Common myeloid progenitor, CD34-positive (primary cell): ENCODE measurements at regions not wholly inside any gene's neighbourhood (a gene's known extent, or its start where the extent isn't known, plus 50 kb on each side); places are given as distances from the start of the nearest gene placed in this dataset.

Experiments
- CTCF ChIA-PET: fragments of 350-600 bp; sonication (Branson Sonifier 250); formaldehyde crosslinking; loops from one replicate; lab custom pipeline; 2021; ENCODE audit warnings: antibody characterized with exemption; lab: Charles Lee
- POLR2A ChIA-PET: fragments of 350-600 bp; sonication (Branson Sonifier 250); formaldehyde crosslinking; loops from one replicate; lab custom pipeline; 2021; ENCODE audit warnings: antibody characterized with exemption; lab: Charles Lee
- DNase-seq, 3 donors: peaks; one replicate each; pipeline versions ENCODE4 v3.0.0 to v3.0.0-alpha.2; 2013
- H3K27ac ChIP-seq, 2 experiments: 1 replicate in 1 of 2; 2 replicates in 1 of 2; pipeline ENCODE4 v1.7.0; 2013; ENCODE audit warnings: inconsistent platforms in 2 of 2, low read length in 2 of 2, mild to moderate bottlenecking in 2 of 2, low read depth in 1 of 2, moderate library complexity in 1 of 2; ENCODE audit not compliant: severe bottlenecking in 2 of 2, insufficient read depth in 1 of 2, poor library complexity in 1 of 2
- H3K27me3 ChIP-seq, 5 experiments: replicated peaks in 2 of 5; 1 replicate in 3 of 5; 2 replicates in 2 of 5; pipeline versions ENCODE4 v1.6.1 to v1.7.0; 2013; ENCODE audit warnings: low read length in 4 of 5, mild to moderate bottlenecking in 2 of 5, moderate library complexity in 2 of 5, inconsistent platforms in 1 of 5; ENCODE audit not compliant: insufficient read depth in 5 of 5, control insufficient read depth in 4 of 5
- H3K36me3 ChIP-seq, 4 experiments: 1 replicate in 2 of 4; 2 replicates in 2 of 4; pipeline versions ENCODE4 v1.6.1 to v1.7.0; 2013; ENCODE audit warnings: low read length in 3 of 4, control low read depth in 1 of 4, mild to moderate bottlenecking in 1 of 4; ENCODE audit not compliant: control insufficient read depth in 4 of 4, insufficient read depth in 4 of 4
- H3K4me1 ChIP-seq, 4 experiments: 1 replicate in 3 of 4; 2 replicates in 1 of 4; pipeline versions ENCODE4 v1.6.1 to v1.7.1; 2013; ENCODE audit warnings: low read length in 3 of 4, mild to moderate bottlenecking in 3 of 4, control low read depth in 1 of 4, inconsistent platforms in 1 of 4, moderate library complexity in 1 of 4; ENCODE audit not compliant: control insufficient read depth in 4 of 4, insufficient read depth in 4 of 4; ENCODE audit errors: control extremely low read depth in 1 of 4
- H3K4me3 ChIP-seq, 7 experiments: 1 replicate in 4 of 7; 2 replicates in 3 of 7; pipeline versions ENCODE4 v1.5.1 to v1.7.0; 2013; ENCODE audit warnings: mild to moderate bottlenecking in 7 of 7, low read length in 6 of 7, moderate library complexity in 6 of 7, inconsistent platforms in 2 of 7, low read depth in 2 of 7, control low read depth in 1 of 7; ENCODE audit not compliant: insufficient read depth in 4 of 7, control insufficient read depth in 1 of 7; ENCODE audit errors: extremely low read depth in 1 of 7
- H3K9me3 ChIP-seq, 5 experiments: 1 replicate in 4 of 5; 2 replicates in 1 of 5; pipeline versions ENCODE4 v1.6.1 to v1.7.1; 2013; ENCODE audit warnings: low read length in 4 of 5, mild to moderate bottlenecking in 2 of 5, inconsistent platforms in 1 of 5, low read depth in 1 of 5, moderate library complexity in 1 of 5; ENCODE audit not compliant: control insufficient read depth in 4 of 5, insufficient read depth in 2 of 5; ENCODE audit errors: control extremely low read depth in 1 of 5
- WGBS: methylation state at CpG from one replicate; pipeline ENCODE4 v1.1.5; 2013; ENCODE audit not compliant: insufficient coverage; 5-methylcytosine and 5-hydroxymethylcytosine counted together

DNA sequence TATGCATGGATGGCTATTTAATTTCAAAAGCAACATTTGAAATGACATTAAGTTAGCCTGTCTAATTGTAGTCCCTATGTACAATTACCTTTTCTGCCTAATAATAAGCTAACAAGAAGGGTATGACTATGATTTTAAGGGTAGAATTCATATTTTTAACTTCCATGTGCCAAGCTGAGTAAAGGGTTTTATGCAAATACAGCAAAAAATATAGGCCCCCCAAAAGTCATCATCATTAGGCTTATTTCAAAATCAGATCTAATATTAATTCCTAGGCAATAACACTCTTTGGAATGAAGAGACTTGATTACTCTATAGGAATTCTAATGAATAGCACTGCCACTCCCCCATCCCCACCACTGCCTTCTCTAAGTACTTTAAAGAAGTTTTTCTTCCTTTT lies 155.9 kb upstream of the DYNLRB2 start:
- Histone ChIP-seq H3K27me3 (peaks cover 0 to 11% (median 2%) of the 10 kb centered on the region in 5 experiments), H3K4me1 (no peaks in the 10 kb centered on the region), H3K27ac (no peak overlapping the region), H3K36me3 (no peaks in the 10 kb centered on the region), H3K4me3 (no peak overlapping the region), H3K9me3 (no peaks in the 10 kb centered on the region)
- ChIA-PET POLR2A (no interaction called here), CTCF (no interaction called here)
- no peak for DNase-seq

DNA sequence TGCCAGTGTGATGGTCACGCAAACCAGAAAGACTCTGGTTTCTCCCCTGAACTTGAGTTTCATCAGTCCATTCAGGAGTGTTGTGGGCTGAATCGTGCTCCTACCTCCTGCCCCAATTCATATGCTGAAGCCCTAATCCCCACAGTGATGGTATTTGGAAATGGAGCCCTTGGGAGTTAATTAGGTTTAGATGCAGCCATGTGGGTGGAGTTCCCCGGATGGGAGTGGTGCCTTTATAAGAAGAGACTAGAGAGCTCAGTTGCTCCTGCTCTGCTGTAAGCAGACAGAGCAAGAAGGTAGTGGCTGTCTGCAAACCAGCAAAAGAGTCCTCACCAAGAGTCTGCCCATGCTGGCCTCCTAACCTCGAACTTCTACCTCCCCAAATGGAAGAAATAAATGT lies 160.3 kb upstream of the DYNLRB2 start:
- DNase-seq, result no peak
- peaks cover 0 to 3% (median 2%) of the 10 kb centered on the region in 5 experiments for H3K27me3 ChIP-seq
- H3K4me3 ChIP-seq, result no peak overlapping the region
- H3K4me1 ChIP-seq, result no peaks in the 10 kb centered on the region
- WGBS, result 94% methylated on average over 2 of the region's 4 CpGs
- no peaks in the 10 kb centered on the region for H3K36me3 ChIP-seq
- ChIA-PET CTCF (no interaction called here), POLR2A (no interaction called here)
- no peaks in the 10 kb centered on the region for H3K9me3 ChIP-seq
- no peak overlapping the region for H3K27ac ChIP-seq

DNA sequence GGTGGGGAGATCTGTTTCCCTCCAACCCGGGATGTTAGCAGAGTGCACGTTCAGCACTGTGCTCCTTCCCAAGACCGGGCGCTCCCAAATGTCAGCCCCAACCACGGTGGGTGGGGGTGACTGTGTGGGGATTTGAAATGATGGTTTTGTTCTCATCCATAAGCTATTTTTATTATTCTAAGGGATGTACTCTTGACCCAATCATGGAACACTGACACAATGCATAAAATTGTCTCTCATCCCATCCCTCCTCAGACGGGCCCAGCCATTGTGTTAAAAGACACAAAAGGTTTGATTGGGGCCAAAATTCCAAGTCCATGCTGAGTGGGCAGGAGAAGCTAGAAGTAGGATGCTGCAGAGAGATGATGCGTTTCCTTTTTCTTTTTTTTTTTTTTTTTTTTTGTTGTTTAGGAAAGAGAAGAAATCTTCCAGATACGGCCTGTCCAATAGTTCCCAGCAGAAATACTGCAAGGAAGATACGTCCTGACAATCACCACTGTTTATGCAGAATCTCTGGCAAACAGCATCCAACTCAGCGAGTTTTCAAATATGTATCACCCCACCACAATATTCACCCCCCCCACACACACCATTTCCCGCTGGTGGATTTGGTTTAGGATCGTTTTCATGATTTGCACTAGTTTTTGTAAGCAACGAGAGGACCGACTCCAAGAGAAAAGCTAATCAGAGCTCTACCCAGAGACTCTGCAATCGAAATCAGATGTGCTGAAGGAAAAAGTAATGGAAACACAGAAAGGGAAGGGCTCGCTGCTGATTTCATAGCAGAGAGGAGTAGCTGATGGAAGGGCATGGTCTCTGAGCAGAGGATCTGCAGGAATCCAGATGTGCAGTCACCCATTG lies 163.5 kb upstream of the DYNLRB2 start:
- no peaks in the 10 kb centered on the region for H3K9me3 ChIP-seq
- H3K4me3 ChIP-seq, result no peak overlapping the region
- DNase-seq, result no peak
- POLR2A ChIA-PET, result no interaction called here
- H3K4me1 ChIP-seq, result no peaks in the 10 kb centered on the region
- no peaks in the 10 kb centered on the region for H3K36me3 ChIP-seq
- CTCF ChIA-PET, result no interaction called here
- H3K27me3 ChIP-seq, result peaks cover 0 to 3% (median 2%) of the 10 kb centered on the region in 5 experiments
- WGBS, result 83% methylated on average over 8 of the region's 16 CpGs
- H3K27ac ChIP-seq, result no peak overlapping the region

DNA sequence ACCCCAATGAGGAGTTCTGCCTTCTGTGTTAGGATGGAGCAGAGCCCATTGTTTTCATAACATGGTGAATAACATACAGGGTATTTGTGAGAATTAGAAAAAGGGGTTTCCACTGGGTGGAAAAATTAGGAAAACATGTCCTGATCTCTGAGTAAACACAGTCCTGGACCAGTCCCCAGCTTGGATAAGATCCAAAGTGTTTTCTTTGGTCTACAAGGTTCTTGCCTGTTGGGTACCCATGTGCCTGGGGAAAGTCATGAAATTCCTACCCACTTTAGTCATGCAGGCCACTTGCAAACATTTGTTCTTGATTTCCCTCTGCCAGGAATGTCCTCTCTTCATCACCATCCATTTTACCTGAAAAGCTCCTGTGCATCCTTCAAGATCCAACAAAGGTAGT lies 164.8 kb upstream of the DYNLRB2 start:
- Histone ChIP-seq H3K27ac (no peak overlapping the region), H3K36me3 (no peaks in the 10 kb centered on the region), H3K9me3 (no peaks in the 10 kb centered on the region), H3K4me1 (no peaks in the 10 kb centered on the region), H3K27me3 (peaks cover 0 to 3% (median 2%) of the 10 kb centered on the region in 5 experiments), H3K4me3 (no peak overlapping the region)
- ChIA-PET CTCF (no interaction called here), POLR2A (interaction anchor here (0.6 kb wide), 1 partner anchor 1042 kb away, joined by 3 read pairs; no protein-coding TSS in a partner anchor)
- DNase-seq, result no peak

DNA sequence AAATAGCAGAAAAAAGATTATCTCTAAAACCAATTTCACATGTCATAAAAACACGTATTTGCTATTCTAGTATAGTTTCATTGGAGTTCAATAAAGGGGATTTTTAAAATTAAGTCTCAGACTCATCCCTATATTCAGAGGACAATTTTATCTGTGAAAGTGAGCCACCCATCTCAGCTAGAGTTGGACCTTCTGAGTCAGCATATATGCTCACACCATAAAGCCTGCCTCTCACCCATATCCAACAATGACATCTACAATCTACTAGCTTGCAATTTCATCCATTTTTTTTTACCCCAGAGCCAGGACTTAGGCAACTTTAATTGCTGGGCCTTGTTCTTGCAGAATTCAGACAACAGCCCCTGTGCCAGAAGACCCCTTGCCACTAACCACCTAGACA lies 165.3 kb upstream of the DYNLRB2 start:
- Histone ChIP-seq H3K9me3 (no peaks in the 10 kb centered on the region), H3K4me1 (no peaks in the 10 kb centered on the region), H3K27me3 (peaks cover 0 to 3% (median under 1%) of the 10 kb centered on the region in 5 experiments), H3K4me3 (no peak overlapping the region), H3K36me3 (no peaks in the 10 kb centered on the region), H3K27ac (no peak overlapping the region)
- ChIA-PET POLR2A (interaction anchor here (0.6 kb wide), 1 partner anchor 1041 kb away, joined by 3 read pairs; no protein-coding TSS in a partner anchor), CTCF (no interaction called here)
- DNase-seq, result no peak
- no CpG with 5 or more reads among the region's 1 CpG for WGBS

DNA sequence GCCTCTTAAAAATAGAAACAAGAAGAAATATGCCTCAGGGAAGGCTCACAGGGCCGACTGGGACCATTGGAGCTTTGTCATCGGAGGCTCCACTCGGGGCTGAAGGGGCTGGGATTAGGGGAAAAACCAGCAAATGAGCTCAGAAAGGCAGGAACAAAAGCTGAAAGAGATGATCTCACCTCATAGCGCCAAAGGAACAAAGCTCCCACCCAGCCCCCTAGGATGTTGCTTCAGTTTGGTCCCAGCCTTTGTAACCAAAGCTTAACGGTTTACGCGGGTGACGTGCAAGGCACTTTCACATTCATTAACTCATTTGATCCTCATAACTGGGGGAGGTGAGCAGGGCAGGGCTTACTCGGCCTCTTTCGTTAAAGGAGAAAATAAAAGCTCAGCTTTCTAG lies 168.5 kb upstream of the DYNLRB2 start:
- POLR2A ChIA-PET, result no interaction called here
- H3K4me1 ChIP-seq, result no peaks in the 10 kb centered on the region
- no peaks in the 10 kb centered on the region for H3K27me3 ChIP-seq
- CTCF ChIA-PET, result no interaction called here
- DNase-seq, result no peak
- H3K27ac ChIP-seq, result no peak overlapping the region
- H3K36me3 ChIP-seq, result no peaks in the 10 kb centered on the region
- no peak overlapping the region for H3K4me3 ChIP-seq
- 100% methylated on average over 9 of the region's 10 CpGs for WGBS
- H3K9me3 ChIP-seq, result no peaks in the 10 kb centered on the region

DNA sequence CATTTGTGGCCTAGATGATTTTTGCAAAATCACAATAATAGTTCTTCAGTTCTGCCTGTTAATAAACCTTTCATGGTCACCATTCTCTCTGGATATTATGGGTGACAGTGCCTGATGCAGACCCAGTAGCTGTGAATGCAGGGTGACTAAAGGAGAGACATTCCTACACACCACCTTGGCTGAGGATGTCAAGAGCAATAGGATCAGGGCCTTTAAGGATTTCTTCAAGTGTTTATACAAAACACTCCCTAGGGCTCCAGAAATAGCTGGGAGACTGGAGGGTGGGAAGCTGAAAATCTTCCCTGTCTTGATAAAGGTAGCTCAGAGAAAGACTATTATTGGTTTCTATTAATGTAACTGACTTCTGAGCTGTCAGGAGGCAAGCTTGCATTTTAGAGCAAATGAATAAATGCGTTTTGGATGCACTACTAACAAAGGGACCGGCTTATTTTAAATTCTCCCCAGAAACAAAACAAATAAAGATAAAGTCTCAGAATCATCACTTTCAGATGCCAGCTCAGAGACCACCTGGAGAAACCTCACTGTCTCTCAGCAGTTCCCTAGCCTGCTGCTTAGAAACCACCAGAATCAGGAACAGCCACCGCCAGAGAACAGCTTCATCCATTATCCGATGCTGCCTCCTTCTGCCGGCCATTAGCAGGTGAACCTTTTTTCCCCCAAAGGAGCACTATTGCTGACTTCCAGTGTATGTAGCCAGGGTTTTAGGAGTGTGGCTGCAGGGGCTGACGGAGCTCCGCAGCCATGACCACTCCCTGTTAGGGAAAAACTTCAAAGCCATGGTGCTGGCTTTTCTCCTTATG lies 171.4 kb upstream of the DYNLRB2 start:
- H3K36me3 ChIP-seq, result no peaks in the 10 kb centered on the region
- DNase-seq, result peak; percentile 2 to 28 (median 27)
- H3K4me3 ChIP-seq, result no peak overlapping the region
- H3K9me3 ChIP-seq, result no peaks in the 10 kb centered on the region
- H3K4me1 ChIP-seq, result no peaks in the 10 kb centered on the region
- H3K27me3 ChIP-seq, result peaks cover 0 to 4% (median 0%) of the 10 kb centered on the region in 5 experiments
- ChIA-PET CTCF (no interaction called here), POLR2A (no interaction called here)
- H3K27ac ChIP-seq, result no peak overlapping the region
- 86% methylated on average over 7 of the region's 7 CpGs for WGBS
